Right lobe of liver (tissue), 4 donors: ENCODE measurements at regions not wholly inside any gene's neighbourhood (a gene's known extent, or its start where the extent isn't known, plus 50 kb on each side); places are given as distances from the start of the nearest gene placed in this dataset.

Experiments used
- POLR2A ChIP-seq: fragments of 450-650 bp; IDR thresholded peaks from one replicate; pipeline ENCODE4 v1.6.1; 2017; ENCODE audit warnings: antibody characterized with exemption, mild to moderate bottlenecking
- TF ChIP-seq, protein P1 (sequence below), 4 donors: fragments of 200-600 bp in 3 of 4; fragments of 450-650 bp in 1 of 4; IDR thresholded peaks; one replicate each; pipeline versions ENCODE4 v1.5.1 to v1.8.0; 2016 to 2022; ENCODE audit warnings: antibody characterized with exemption in 4 of 4, mild to moderate bottlenecking in 2 of 4
- donor health status: DM: no; HTN: no; CAD: no.
- donor health status: DM: no; HTN: no; CAD: no.
- donor health status: DM: no; HTN: yes; CAD: no.

- TF ChIP-seq, protein P1, sequence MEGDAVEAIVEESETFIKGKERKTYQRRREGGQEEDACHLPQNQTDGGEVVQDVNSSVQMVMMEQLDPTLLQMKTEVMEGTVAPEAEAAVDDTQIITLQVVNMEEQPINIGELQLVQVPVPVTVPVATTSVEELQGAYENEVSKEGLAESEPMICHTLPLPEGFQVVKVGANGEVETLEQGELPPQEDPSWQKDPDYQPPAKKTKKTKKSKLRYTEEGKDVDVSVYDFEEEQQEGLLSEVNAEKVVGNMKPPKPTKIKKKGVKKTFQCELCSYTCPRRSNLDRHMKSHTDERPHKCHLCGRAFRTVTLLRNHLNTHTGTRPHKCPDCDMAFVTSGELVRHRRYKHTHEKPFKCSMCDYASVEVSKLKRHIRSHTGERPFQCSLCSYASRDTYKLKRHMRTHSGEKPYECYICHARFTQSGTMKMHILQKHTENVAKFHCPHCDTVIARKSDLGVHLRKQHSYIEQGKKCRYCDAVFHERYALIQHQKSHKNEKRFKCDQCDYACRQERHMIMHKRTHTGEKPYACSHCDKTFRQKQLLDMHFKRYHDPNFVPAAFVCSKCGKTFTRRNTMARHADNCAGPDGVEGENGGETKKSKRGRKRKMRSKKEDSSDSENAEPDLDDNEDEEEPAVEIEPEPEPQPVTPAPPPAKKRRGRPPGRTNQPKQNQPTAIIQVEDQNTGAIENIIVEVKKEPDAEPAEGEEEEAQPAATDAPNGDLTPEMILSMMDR (IDR thresholded peaks at IDR 0.05): no peak
- no peak for TF ChIP-seq POLR2A
These were observed 88.1 kb upstream of the TSPAN5 start for GRCh38 chr4:98746530-98746929.
